ELR (cell line): ENCODE measurements at regions not wholly inside any gene's neighbourhood (a gene's known extent, or its start where the extent isn't known, plus 50 kb on each side); places are given as distances from the start of the nearest gene placed in this dataset.
"Not testable (repeated sequence)": the region's sequence is repeated elsewhere in the genome, so short reads cannot be mapped to it uniquely, and the experiment has no call there.

Experiments
- DNase-seq: peaks from one replicate; pipeline ENCODE4 v3.0.0-alpha.2; 2015; ENCODE audit warnings: low read depth

- no peak for DNase-seq
Observed at GRCh38 chr11:110870816-110871522, 158.7 kb upstream of the ARHGAP20 start.

GRCh38 chr11:110867951-110868350 lies 155.7 kb upstream of the ARHGAP20 start:
- no peak for DNase-seq

- no peak for DNase-seq
Observed at GRCh38 chr11:110866081-110866480, 153.8 kb upstream of the ARHGAP20 start.

DNA sequence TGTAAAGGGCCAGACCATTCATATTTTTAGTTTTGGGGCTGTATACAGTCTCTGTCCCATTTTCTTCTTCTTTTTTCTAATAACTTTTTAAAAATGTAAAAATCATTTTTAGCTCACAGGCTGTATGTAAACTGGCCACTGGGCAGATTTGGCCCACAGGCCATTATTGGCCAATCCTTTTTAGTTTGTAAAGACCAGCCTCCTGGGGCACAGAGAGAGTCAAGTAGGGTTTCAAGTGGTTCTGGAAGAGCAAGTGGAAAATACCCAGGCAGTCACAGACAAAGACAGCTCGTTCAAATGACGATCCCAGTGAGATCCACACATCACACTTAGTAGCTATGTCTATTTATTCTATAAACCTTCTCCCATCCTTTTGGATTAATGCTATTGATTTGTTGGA lies 150.2 kb upstream of the ARHGAP20 start:
- no peak for DNase-seq

DNA sequence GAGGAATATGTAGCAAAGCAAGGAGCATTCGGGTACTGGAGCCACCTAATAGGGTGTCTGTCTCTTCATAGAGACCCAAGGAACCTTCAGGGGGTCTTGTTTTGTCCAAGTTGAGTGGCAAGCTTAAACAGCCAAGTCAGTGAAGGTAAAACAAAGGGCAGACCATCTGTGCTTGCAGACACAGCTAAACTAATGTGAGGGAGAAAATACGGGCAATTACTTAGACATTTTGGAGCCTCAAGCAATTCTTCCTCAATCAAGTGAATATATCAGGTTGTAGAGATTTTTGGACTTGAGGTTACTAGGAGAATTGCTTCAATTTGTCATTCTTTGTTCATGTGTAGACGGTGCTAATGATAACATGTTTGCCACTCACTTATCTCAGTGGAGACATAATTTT lies 148.2 kb upstream of the ARHGAP20 start:
- no peak for DNase-seq

- no peak for DNase-seq
Observed at GRCh38 chr11:110859998-110860397, 147.8 kb upstream of the ARHGAP20 start.

DNA sequence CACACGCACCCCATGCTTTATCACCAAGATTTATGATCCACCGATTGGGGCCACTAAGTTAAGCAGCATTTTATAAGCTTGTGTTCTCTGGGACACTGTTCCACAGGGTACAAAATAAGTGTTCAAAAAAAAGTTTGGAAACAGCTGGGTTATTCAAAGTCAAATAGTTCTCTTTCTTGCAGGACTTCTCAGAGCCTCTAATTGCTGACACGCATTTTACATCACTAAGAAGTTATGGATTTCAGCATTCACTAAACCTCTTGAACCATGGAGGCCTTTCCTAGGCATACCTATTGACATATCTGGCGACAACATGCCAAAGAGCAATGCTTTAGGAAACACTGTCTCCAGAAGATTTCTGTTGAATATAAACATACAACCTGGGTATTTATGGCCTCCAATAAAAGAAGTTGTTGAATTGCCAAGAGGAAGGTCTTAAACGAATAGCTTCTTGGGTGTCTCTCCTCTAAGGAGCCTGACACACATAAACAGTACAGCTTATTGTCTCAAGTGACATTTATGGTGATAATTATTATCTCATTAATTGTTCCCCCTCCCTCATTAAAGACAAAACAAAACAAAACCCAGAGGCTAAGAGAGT lies 147.1 kb upstream of the ARHGAP20 start:
- no peak for DNase-seq

DNA sequence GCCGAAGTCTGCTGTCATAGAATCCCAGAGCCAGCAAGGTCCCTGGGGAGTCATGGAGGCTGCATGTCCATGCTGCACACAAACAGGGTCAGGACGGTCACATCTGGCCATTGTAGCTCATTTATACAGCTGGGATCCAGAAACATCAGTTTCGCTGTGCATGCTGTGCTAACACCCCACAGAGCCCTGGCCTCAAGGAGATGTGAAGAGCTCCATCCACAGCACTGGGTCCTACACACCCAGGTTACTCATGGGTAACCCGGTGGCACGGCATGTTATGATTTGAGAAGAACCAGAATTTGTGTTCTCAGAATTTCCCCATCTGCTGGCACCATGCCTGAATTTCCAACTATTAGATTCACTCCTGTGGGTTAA lies 146.3 kb upstream of the ARHGAP20 start:
- no peak for DNase-seq

- no peak for DNase-seq
Observed at GRCh38 chr11:110857892-110858546, 145.8 kb upstream of the ARHGAP20 start.

- no peak for DNase-seq
Observed at GRCh38 chr11:110856996-110857812, 145.0 kb upstream of the ARHGAP20 start.

GRCh38 chr11:110856340-110856739 lies 144.1 kb upstream of the ARHGAP20 start:
- no peak for DNase-seq

GRCh38 chr11:110855191-110855590 lies 143.0 kb upstream of the ARHGAP20 start:
- no peak for DNase-seq

GRCh38 chr11:110852921-110853490 lies 140.8 kb upstream of the ARHGAP20 start:
- no peak for DNase-seq

DNA sequence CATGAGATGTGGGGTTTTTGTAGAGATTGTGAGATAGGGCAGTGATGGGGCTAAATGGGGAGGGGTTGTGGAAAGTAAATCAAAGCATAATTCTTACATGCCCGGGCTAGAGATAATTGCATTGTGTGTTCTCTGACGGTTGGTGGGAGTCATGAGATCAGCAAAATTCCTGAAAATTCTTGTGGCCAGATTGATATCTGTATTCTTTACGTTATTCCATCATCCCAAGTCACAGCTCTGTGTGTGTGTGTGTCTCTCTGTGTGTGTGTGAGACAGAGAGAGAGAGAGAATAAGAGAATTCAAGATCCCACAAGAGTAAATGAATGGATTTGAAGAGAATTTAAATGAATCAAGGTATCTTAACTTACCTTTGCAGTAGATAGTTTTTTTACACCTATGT lies 138.6 kb upstream of the ARHGAP20 start:
- DNase-seq = no peak

DNA sequence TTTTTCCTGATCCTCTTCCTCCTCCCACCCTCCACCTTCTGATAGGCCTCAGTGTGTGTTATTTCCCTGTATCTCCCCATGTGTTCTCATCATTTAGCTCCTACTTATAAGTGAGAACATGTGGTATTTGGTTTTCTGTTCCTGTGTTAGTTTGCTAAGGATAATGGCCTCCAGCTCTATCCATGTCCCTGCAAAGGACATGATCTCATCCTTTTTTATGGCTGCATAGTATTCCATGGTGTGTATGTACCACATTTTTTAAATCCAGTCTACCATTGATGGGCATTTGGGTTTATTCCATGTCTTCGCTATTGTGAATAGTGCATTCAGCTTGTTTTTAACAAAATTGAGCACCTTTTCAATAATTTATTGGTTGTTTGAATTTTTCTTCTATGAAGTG lies 130.8 kb upstream of the ARHGAP20 start:
- not testable (repeated sequence) for DNase-seq

- DNase-seq = no peak
Observed at GRCh38 chr11:110838808-110839207, 126.6 kb upstream of the ARHGAP20 start.

- no peak for DNase-seq
Observed at GRCh38 chr11:110837603-110838002, 125.4 kb upstream of the ARHGAP20 start.

DNA sequence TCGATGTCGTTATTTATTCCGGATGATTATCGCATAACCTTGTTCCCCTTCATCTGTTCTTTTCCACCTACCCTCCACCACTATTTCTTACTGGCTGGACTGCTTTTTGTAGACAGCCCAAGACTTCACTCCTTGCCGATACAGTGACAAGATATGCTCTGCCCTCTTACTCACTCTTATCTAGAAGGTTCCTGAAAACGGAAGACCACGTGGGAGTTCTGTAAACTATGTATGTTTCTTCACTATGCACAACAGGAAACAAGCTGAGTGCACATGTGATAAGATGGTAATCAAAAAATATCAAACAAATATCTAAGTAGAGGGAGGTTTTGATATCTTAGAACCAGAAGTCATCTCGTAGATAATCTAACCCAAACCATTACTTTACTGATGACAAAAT lies 122.9 kb upstream of the ARHGAP20 start:
- no peak for DNase-seq

DNA sequence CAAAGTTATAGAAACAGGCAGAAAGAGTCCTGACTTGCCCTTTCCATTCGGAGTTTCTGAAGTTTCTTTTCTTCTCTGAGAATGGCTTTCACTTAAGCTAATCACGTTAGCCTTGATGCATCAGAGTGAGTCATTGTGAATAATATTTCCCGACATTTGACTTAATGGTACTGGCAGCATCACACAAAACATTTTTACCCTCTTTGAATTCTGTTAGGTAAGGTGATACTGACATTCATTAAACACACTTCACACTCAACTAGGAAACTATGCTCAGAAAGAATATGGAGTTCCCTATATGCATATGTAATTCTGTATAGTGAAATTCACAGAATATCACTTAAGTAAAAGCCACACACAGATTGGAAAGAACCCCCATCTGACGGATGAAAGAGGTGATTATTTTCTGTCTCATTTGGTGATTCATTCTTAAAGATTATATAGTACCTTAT lies 120.8 kb upstream of the ARHGAP20 start:
- DNase-seq = peak; percentile 59

DNA sequence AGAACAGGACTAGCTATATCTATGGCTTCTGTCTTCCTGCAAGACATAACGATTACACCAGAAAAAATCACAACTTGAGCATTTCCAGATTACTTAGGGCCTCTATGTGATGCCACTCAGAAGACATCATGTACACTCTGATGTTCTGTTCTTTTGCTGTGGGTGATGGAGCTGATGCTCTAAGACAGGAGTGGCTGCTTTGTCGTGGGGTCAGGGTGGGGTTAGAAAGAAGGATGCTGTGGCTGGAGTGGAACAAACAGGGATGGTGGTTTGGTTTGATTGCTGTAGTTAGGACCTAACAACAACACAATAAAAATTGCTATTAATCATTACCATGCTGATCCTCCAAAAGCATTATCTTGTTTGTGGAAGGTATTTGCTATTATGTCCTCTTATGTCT lies 120.3 kb upstream of the ARHGAP20 start:
- DNase-seq = no peak

GRCh38 chr11:110832080-110832479 lies 119.8 kb upstream of the ARHGAP20 start:
- DNase-seq = no peak

- DNase-seq = no peak
Observed at GRCh38 chr11:110830747-110831146, 118.5 kb upstream of the ARHGAP20 start.
